Stimulated activated CD4-positive, alpha-beta T cell treated with anti-CD3 and anti-CD28 coated beads, Interleukin-15, amount 100 ng/mL, for 48 hours (primary cell): ENCODE measurements at regions not wholly inside any gene's neighbourhood (a gene's known extent, or its start where the extent isn't known, plus 50 kb on each side); places are given as distances from the start of the nearest gene placed in this dataset.

Experiments used
- DNase-seq, 2 donors: peaks; one replicate each; pipeline ENCODE4 v3.0.0-alpha.2; 2020; ENCODE audit warnings: low read depth in 2 of 2

DNA sequence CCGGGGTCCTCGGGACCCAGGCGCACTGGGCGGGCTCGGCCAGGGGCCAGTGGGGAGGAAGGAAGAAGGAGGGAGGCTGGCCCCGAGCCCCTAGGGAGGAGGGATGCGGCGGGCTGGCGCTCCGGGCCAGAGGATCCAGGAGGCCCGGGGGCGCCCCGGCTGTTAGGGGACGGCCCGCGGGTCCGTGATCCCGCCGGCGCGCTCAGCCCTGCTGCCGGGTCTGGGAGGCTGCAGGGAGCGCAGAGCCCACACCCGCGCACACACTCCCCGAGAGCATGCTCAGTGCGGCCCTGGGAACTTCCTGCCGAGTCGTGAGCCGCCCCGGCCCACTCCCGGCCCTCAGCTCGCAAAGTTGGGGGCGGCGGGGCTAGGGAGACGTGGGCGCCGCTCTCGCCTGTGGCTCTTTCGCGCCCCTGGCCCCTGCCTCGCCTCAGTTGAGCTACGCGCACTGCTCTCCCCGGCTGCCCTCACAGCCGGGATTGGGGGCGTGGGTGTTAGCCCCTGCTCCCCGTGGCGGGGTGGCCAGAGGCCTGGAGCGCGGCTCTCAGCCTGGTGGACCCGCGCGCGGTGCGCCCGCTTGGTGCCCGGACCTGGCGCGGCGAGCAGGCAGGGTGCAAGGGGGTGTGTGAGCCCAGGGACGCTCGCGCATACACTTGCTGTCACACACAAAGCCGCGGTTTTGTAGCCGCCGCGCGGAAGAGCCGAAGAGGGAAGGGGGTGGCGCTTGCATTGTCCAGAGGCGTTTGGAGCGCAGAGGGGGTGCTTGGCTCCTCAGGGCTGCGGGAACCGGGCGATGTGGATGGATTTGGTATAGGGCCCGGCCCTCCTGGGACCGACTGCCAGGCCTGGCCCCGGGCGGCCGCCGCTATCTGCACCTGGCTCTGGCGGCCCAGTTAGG, 132.9 kb upstream of the MGAT5 start:
- DNase-seq = peak; percentile 30 to 54

DNA sequence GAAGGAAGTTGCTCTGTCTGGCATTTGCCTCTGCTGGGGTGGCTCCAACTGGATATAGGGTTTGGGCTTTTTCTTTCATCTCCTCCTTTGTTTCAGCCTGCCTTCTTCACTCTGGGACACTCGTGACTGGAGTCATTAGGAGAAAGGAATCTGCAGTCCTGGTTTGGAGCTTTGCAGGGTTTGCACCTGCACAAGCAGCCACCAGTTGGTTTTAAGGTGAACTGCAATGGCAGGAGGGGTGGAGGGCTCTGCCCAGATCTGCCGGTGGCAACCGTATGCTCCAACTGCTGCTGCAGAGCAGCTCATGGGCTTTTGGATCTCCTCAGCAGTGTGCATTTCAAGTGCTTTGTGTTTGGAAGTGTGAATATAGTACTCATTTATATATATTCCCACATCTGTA, 131.3 kb upstream of the MGAT5 start:
- DNase-seq = no peak

DNA sequence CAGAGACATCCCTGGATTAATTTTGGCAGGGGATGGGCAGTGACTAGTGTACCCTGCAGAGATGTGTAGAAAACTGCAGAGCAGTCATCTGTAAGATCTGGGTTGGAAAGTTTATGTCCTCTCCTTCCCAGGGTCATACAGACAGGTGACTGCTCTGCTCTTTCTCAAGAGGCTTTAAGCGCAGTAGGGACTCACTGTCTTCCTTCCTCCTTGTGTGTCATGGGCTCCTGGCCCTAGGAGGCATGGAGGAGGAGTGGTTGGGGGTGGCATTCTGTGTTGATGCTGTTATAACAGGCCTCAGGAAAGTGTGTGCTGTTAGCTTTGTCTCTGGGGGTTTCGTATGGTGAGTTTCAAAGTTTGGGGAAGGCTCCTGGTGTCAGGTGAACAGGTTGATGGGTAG, 130.5 kb upstream of the MGAT5 start:
- DNase-seq = no peak

DNA sequence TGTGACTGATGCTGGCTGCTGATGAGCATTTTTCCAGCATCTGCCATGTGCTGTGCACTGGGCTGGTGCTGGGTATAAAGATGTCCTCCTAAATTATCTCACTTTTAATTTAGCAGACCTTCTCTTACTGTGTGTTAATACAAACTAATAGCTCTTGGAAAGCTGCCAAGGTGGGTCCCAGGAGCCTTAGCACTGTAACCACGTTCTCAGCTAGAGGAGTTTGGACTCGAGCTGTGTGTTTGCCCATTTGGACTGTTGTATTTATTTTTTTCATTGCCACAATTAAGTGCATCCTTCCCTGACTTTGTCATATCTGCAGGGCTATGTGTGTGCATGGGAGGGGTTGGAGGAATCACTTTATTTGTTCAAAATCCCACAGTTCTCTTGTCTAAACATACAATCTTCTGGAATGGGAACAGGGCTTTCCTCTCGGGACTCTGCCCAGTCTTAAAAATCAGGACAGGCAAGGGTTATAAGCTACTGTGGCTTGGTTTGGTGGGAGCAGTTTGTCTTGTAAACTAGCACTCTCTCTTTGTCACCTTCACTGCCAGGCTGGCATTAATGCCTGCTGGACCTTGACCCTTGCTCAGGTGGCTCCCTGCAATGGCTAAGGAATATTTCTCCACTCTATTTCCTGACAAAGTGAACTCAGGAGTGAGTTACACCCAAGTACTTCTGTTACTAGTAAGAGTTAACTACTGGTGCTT, 129.7 kb upstream of the MGAT5 start:
- DNase-seq = no peak

DNA sequence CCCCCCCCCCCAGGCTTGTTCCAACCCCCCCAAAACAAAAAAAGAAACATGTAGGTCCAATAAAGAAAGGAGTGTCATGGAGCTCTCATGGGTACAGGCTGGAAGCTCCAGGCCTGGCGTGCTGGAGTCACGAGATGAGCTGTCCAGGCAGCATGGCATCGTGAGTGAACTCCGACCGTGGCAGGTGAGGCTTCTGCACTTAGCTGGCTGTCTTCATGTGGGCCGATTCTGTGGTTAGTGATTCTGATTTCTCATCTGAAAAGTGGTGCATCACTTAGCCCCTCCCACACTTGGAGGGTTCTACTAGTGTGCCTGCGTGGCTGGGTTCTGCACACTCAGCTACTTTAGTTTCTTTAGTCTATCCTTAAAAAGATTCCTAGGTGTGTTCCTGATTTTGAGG, 126.4 kb upstream of the MGAT5 start:
- DNase-seq = peak; percentile 61 to 66

DNA sequence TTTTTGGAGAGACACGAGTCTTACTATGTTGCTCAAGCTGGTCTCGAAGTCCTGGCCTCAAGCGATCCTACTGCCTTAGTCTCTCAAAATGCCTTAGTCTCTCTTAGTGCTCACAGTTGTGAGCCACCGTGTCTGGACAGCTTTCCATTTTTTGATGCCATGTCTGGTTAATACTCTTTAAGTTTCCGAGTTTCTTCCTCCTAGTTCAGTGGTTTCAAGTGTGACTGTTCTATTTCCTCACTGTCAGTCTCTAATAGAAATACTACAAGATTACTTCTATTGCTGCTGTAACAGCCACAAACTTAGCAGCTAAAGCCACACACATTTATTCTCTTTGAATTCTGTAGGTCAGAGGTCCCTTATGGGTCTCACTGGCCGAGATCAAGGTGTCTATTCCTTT, 125.1 kb upstream of the MGAT5 start:
- no peak for DNase-seq

DNA sequence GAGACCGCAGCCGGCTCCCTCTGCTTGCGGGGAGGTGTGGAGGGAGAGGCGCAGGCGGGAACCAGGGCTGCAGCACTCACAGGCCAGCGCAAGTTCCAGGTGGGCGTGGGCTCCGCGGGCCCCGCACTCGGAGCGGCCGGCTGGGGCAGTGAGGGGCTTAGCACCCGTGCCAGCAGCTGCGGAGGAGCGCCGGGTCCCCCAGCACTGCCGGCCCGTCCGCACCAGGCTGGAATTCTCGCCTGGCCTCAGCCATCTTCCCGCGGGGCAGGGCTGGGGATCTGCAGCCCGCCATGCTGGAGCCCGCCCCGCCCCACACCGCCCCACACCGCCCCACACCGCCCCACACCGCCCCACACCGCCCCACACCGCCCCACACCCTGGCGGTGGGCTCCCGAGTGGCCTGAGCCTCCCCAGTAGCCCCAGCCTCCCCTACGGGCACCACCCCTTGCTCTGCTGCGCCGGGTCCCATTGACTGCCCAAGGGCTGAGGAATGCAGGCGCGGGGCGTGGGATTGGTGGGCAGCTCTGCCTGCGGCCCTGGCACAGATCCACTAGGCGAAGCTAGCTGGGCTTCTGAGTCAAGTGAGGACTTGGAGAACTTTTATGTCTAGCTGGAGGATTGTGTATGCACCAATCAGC, 123.9 kb upstream of the MGAT5 start:
- DNase-seq = no peak

DNA sequence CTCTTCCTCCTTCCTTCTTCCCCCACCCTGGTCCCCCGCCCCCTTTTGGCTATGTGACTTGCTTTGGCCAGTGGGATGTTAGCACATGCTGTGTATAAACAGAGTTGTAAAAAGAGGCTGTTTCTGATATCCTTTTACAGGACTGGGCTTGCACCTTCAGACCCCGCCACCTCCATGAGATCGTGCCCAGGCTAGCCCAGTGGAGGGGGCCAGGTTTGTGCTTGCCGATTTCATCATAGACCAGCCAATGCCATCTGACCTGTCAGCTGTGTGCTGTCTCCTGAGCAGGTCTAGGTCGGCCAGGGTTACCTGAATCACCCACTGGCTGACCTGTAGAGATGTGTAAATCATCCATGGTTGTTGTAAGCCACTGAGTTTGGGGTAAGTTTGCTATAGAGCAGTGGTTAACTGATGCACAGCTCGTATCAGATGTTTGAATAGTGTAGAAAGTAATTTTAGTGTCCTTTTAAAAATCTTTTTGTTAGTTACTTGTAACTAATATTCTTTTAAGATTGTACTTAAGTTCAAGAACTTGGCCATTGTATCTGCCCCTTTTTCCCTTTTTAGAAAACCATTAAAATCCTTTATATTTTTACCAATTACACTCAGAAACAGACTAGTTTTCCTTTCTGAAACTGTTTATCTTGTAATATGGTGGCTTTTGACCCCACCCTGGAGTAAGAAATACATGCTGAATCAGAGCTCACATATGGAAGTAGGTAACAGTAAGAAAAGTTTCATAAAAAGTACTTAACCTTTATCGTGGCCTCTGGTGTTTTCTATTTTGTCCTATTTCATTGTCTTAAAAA, 122.0 kb upstream of the MGAT5 start:
- no peak for DNase-seq

DNA sequence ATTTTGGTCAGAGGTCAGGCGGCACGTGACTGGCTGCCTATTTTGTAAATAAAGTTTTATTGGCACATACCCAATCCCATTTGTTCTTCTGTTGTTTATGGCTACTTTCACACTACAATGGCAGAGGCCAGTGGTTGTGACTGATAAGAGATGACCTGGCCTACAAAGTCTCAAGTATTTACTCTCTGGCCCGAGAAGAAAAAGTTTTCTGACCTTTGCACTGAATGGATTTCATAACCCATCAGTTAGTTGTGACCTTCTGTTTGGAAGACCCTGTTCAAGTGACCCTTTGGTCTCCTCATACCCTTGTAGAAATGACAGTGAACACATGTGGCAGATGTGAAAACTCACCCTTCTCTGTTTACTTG, 121.4 kb upstream of the MGAT5 start:
- no peak for DNase-seq

DNA sequence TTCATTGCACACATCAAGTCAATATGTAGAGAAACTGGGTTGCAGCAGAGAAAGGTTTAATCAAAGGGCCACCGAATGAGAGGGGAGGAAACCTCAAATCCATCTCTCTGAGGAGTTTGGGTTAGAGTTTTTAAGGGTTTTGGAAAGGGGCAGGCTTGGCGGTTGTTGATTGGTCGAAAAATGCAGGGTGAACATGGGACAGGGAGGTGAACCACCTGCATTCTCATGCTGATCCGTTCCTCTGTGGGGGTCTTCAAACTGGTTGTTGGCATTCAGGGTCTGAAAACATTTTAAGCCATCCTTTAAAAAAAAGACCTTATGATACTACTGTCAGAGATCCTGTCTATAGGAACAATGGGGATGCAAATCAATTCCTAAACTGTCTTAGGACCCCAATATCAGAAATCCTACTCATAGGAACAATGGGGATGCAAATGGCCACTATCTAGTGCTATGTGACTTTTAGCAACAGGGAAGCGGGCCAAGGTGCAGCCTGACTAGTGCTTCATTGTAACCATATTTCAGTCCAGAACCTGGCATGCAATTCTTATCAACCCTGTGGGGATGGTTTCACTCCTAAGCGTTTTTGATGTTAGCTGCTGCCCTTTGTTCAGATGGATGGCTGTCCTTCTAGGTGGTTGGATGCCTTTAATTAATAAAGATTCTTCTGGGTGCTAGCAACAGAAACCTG, 120.1 kb upstream of the MGAT5 start:
- DNase-seq = no peak

DNA sequence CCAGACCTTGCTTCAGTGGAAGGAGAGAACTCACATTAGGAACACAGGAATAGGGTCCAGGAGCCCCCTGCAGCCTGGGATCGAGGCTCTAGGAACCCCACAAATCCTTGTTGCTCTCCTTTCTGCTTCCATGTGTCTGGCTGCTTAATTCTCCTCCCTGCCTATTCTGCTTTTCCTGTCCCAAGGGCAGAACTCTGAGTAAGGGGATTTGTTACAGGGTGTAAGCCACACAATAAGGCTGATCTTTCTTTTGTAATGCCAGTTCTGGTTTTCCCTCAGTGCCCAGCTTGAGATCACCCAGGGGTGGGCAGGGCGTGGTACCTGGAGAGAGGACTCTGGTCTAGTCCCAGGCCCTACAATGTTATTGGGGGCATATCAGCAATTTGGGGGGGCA, 119.6 kb upstream of the MGAT5 start:
- no peak for DNase-seq

DNA sequence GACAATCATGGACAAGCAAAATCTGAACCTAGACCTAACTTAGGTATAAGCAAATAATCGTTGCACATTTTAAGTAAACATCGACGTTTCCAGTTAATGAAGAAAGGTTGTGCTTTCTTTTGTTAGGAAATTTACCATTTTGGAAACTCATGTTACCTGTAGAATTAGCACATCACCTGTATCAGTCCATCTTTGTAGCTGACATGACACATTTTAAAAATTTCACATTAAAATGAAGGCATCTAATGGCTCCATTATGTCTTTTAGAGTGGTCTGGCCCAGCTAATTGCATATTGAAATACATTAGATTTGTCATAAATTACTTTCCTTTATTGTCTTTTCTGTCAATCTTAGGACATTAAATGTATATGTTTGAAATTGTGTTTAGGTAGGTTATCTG, 119.0 kb upstream of the MGAT5 start:
- no peak for DNase-seq

DNA sequence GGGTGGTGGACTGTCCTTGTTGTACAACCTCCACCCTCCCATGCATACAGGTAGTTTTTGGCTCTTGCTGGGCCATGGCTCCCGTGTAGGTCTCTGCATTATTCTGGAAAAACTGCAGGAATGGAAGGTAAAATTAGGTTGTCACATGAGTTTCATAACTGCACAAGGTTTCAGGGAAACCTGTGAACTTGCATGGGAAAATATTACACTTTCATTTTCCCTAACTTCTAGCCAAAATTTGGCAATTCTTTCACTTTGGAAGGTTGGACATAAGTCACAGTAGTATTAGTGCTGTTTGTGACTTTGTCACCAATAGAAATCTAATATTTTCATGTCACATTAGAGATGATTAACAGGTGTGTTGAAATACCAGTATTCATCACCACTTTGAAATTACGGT, 118.1 kb upstream of the MGAT5 start:
- no peak for DNase-seq

DNA sequence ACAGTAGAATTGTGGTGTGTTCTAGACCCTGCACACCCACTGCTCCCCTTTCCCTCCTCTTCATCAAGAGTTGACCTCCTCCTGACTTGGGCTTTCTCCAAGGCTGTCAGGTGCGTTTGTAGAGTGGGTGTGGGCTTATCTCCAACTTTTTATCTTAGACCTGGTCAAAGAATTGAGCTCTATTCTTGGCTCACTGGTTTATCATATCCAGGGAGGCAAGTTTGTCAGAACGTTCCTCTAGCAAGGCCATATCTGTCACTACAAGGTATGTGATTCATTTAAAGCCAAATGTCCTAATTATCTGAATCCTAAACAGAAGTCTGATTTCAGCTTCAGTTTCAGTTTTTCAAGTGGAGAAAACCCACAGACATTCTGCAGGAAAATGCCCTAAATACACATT, 117.1 kb upstream of the MGAT5 start:
- no peak for DNase-seq

DNA sequence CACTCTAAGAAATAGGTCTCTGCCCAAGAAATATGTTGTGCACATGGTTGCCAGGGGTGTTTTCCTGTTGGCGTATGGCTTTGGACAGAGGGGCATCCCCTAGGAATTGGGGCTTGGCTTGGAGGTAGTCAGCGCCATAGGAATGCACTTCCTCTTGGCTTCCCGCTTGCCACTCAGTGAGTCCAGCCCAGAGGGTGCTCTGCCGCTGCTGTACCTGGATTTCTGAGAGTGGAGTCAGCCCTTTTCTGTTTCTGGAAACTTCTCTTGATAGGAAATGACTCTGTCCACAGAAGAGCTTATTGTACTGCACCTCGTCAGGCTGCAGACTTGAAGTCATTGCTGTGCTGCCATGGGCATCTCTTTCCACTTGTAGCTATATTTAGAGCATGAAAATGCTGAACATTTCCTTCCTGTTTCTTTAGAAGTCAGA, 116.7 kb upstream of the MGAT5 start:
- DNase-seq = no peak

DNA sequence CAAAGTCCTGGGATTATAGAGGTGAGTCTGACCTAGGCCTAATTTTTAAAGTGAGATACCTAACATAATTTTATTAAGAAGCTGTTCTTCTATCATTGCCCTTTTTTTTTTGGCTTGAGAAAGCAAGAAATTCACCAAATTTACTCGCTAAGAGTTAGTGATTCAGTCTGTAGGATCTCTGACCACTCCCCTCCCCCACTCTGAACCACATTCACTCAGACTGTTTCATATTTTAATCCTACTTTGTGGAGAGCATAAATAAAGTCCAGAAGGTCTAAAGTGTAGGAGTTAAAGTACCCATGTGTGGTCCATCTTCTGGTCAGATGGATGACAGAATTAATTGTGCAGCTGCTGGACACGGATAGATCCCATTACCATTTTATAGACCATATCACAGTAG, 115.8 kb upstream of the MGAT5 start:
- DNase-seq = no peak

DNA sequence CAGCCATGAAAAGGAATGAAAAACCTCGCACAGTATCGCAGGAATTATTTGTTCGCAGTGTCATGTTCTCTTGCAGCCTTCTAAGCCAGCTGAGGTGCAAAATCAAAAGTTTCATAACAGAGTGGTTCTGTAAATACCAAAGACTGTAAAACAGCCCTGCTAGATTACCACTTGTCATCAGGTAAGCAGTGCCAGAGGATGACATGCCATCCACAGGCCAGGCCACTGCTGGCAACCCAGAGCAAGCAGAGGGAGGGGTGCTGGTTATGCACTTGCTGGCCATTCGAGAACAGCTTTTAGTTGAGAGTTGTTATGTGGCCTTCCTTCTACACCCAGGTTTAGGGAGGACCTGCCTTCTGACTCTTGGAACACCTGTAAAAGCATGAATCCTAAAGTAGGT, 114.3 kb upstream of the MGAT5 start:
- no peak for DNase-seq

DNA sequence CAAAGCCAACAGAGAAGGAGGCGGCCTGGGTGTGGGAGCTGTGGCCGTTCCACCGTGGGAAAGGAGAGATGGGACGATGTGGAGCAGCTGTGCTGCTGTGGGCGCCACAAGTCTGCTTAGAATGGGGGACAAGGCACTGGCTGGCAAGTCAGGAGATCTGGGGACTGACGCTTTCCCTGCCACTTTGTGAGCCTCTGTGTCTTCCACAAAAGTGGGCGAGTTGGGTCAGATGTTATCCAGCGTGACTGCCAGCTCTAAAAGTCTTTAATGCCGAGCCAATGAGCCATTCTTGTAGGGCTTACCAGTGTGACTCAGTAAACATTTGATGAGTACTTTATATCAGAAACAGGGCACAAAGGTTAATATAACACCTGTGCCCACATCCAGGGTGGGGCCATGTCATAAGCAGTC, 113.6 kb upstream of the MGAT5 start:
- DNase-seq = no peak

DNA sequence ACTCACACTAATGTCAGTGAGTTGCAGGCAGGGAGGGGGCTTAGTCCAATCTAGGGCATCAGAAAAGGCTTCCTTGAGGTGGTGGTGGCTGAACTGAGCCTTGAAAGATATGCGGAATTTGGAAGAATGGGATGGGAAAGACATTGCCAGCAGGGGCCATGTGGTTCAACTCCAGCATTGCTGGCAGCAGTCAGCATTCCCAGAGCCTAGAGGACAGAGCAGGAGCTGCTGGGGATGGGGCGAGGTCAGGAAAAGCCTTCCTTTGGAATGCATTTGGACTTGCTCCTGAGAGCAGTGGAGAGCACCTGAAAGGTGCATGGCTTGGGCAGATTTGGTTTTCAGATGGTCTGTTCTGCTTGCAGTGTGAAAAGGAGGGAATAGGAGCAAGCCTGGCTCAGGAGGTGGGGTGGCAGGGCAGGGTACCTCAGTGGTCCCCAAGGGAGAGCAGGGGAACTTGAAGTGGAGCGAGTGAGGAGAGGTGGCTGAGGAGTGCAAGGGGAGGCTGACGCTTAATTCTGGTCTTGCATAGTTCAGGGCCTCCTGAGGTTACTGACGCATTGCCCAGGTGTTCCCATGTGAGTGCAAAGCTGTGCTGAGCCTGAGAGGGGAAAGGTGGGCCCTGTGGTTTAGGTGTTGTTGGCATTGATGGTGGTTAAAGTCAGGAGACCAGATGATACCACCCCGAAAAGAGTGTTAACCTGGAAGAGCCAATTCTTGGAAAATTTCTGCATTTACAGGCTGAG, 112.1 kb upstream of the MGAT5 start:
- no peak for DNase-seq

DNA sequence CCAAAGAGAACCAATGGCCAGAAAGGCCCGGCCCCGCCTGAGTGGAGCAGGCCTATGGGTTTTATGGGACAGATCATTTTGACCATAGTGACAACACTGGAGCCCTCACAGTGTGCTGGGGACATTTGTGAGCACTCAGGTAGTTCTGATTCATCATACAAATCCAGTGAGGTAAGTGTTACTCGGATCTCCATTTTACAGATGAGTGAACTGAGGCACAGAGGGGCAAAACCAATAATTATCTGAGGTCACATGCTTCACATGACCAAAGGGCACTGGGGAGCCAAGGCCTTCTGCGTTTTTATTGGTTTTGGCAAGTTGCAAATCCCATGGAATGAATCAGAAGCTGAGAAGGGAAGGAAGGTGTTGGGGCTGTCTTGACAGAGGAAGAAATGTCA, 111.5 kb upstream of the MGAT5 start:
- no peak for DNase-seq

DNA sequence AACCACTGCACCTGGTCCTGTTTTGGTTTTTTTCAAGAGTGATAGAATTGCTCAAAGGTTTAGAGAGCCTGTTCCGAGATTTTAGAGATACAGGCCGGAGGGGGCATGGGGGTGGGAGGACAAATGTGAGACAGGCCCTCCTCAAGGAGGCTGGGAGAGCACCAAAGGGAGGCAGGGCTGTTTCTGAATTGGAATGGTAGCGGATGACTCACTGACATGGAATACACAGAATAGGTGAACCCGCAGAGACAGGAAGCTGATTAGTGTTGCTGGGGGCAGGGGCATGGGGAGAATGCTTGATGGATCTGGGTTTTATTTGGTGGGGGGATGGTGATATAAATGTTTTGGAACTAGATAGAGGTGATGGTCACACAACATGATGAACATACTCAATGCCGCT, 111.0 kb upstream of the MGAT5 start:
- DNase-seq = no peak
